AG04450 (cell line): ENCODE measurements at regions not wholly inside any gene's neighbourhood (a gene's known extent, or its start where the extent isn't known, plus 50 kb on each side); places are given as distances from the start of the nearest gene placed in this dataset.

Experiments used
- CTCF ChIA-PET: fragments of 300-600, 350-600 bp; formaldehyde crosslinking; extraction: SDS; loops from one replicate; lab custom pipeline; 2022; ENCODE audit warnings: antibody characterized with exemption, inconsistent platforms; lab: Charles Lee
- POLR2A ChIA-PET: fragments of 350-600 bp; formaldehyde crosslinking; extraction: SDS; loops from one replicate; lab custom pipeline; 2021; ENCODE audit warnings: antibody characterized with exemption, inconsistent platforms; lab: Yijun Ruan, JAX
- DNase-seq: peaks from one replicate; pipeline ENCODE4 v3.0.0-alpha.2; 2011; ENCODE audit warnings: low read depth, low spot score
- H3K27ac ChIP-seq: one replicate; pipeline ENCODE4 v1.5.1; 2012; ENCODE audit warnings: low read depth, low read length, control low read depth
- H3K27me3 ChIP-seq: one replicate; pipeline ENCODE4 v1.6.0; 2012; ENCODE audit warnings: low read length; ENCODE audit not compliant: control insufficient read depth, insufficient read depth
- H3K4me3 ChIP-seq: 2 replicates; pipeline ENCODE4 v1.5.1; 2011; ENCODE audit warnings: mild to moderate bottlenecking, low read depth, low read length, control low read depth
- H3K9me3 ChIP-seq: 2 replicates; pipeline ENCODE4 v1.5.1; 2012; ENCODE audit warnings: low read length; ENCODE audit not compliant: control insufficient read depth, insufficient read depth
- CTCF ChIP-seq: IDR thresholded peaks from 2 replicates; pipeline ENCODE4 v1.5.1; 2011; ENCODE audit warnings: low read depth, low read length, control low read depth, inconsistent platforms

DNA sequence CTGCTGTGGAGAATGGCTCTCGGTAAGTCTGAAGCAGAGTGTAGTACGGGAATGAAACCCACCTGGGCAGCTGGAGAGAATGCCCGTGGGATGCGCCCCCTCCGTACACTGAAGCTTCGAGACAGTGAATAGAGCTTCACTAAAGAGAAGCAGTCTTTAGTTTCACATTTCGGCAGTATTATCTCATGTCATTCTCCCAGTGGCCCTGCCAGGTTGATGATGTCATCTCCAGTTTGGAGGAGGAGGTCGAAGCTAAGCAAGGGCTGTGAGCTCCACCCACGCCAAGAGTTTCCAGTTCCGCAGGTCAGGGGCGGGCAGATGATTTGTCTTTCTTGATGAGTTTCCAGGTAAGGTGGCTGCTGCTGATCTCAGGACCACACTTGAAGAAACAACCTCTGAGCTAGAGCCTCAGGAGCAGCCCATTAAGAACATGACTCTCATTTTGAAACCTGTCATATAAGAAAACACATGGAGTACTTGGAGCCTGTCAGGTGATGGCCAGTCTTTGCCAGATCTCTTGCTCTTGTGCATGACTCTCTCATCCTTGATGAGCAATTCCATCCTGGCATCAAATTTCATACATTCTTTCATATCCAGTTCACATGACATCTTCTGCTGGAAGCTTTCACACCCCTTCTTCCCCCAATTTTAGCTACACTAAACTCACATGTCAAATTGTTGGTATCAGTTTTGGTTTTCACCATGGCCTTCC lies 475.0 kb downstream of the RNF144A start:
- H3K4me3 ChIP-seq: no peak overlapping the region
- ChIA-PET POLR2A (no interaction called here), CTCF (no interaction called here)
- H3K27ac ChIP-seq: no peak overlapping the region
- no peaks in the 10 kb centered on the region for H3K27me3 ChIP-seq
- no peaks in the 10 kb centered on the region for H3K9me3 ChIP-seq
- no peak for DNase-seq
- TF ChIP-seq CTCF: no peak

DNA sequence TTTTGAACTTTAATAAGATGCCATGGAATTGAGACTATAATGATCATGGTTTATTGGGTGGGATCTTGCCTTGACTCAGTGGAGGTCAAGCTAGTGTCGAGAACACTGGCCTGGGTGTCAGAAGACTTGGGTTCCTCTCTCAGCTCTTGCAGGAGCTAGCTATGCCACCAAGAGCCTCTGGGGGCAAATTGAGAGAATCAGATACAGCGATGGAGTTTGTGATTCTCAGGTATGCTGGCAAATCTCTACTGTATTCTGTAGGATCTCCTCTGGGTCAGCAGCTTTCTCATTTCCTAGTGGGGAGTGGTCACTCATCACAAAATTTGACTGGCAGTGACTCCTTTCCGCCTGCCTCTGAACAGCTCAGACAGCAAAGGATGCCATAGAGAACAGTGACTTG lies 477.0 kb downstream of the RNF144A start:
- H3K9me3 ChIP-seq: no peaks in the 10 kb centered on the region
- H3K4me3 ChIP-seq: no peak overlapping the region
- H3K27ac ChIP-seq: no peak overlapping the region
- ChIA-PET CTCF (no interaction called here), POLR2A (no interaction called here)
- DNase-seq: no peak
- H3K27me3 ChIP-seq: no peaks in the 10 kb centered on the region
- no peak for TF ChIP-seq CTCF

GRCh38 chr2:7400628-7401027 lies 483.4 kb downstream of the RNF144A start:
- ChIA-PET CTCF (interaction anchor here (1.1 kb wide), 1 partner anchor 27 kb away, joined by 5 read pairs; no protein-coding TSS in a partner anchor), POLR2A (no interaction called here)
- Histone ChIP-seq H3K27ac (no peak overlapping the region), H3K27me3 (no peaks in the 10 kb centered on the region), H3K4me3 (no peak overlapping the region), H3K9me3 (no peaks in the 10 kb centered on the region)
- DNase-seq: no peak
- TF ChIP-seq CTCF: no peak

- DNase-seq: no peak
- Histone ChIP-seq H3K4me3 (no peak overlapping the region), H3K27me3 (peaks cover 2% of the 10 kb centered on the region), H3K9me3 (no peaks in the 10 kb centered on the region), H3K27ac (no peak overlapping the region)
- TF ChIP-seq CTCF: no peak
- CTCF ChIA-PET: no interaction called here
- POLR2A ChIA-PET: no interaction called here
Observed at GRCh38 chr2:7403092-7403775, 486.0 kb downstream of the RNF144A start.
